IMR-90 (cell line): ENCODE measurements at regions not wholly inside any gene's neighbourhood (a gene's known extent, or its start where the extent isn't known, plus 50 kb on each side); places are given as distances from the start of the nearest gene placed in this dataset.

Experiments
- ATAC-seq: fragments of 200-7000 bp; cut with Tn5 transposase; 2 replicates; pipeline ENCODE4 v1.9.1; 2020; ENCODE audit warnings: low read depth, mild to moderate bottlenecking, moderate library complexity
- BruUV-seq: library from RNA; stranded (reverse); fragments of 400-500 nt; replicated peaks from 2 replicates; lab custom pipeline; 2021; lab: Mats Ljungman, UMichigan
- CTCF ChIA-PET: fragments of 300-600 bp; formaldehyde crosslinking; extraction: SDS; loops from one replicate; lab custom pipeline; 2021; ENCODE audit warnings: antibody characterized with exemption; lab: Yijun Ruan, JAX
- POLR2A ChIA-PET: fragments of 300-600 bp; sonication (Branson Sonifier 250); formaldehyde crosslinking; loops from one replicate; lab custom pipeline; 2022; ENCODE audit warnings: antibody characterized with exemption; ENCODE audit not compliant: unreplicated experiment; lab: Charles Lee
- DNase-seq: peaks from one replicate; pipeline ENCODE4 v3.0.0; 2013
- H2AFZ ChIP-seq: replicated peaks from 2 replicates; pipeline ENCODE3; 2013; ENCODE audit warnings: low read length, mild to moderate bottlenecking; ENCODE audit not compliant: poor library complexity
- H2AK5ac ChIP-seq: 2 replicates; pipeline ENCODE4 v1.6.1; 2013; ENCODE audit warnings: low read depth, low read length, inconsistent platforms
- H2AK9ac ChIP-seq: replicated peaks from 2 replicates; pipeline ENCODE3; 2013; ENCODE audit warnings: mild to moderate bottlenecking, low read depth, low read length, moderate library complexity; ENCODE audit not compliant: poor library complexity
- H2BK120ac ChIP-seq: 2 replicates; pipeline ENCODE4 v1.6.1; 2013; ENCODE audit warnings: low read depth, low read length, inconsistent platforms
- H2BK15ac ChIP-seq: 3 replicates; pipeline ENCODE4 v1.6.1; 2013; ENCODE audit warnings: low read depth, low read length, inconsistent platforms
- H2BK20ac ChIP-seq: 2 replicates; pipeline ENCODE4 v1.6.1; 2013; ENCODE audit warnings: low read depth, mild to moderate bottlenecking, inconsistent platforms, low read length, moderate library complexity
- H2BK5ac ChIP-seq: 2 replicates; pipeline ENCODE4 v1.6.1; 2013; ENCODE audit warnings: mild to moderate bottlenecking, low read depth, low read length, inconsistent platforms; ENCODE audit not compliant: poor library complexity, severe bottlenecking
- H3K14ac ChIP-seq: replicated peaks from 2 replicates; pipeline ENCODE4 v1.6.1; 2013; ENCODE audit warnings: low read depth, low read length, inconsistent platforms
- H3K18ac ChIP-seq: 2 replicates; pipeline ENCODE4 v1.6.1; 2013; ENCODE audit warnings: low read depth, low read length, control low read depth
- H3K23ac ChIP-seq: 2 replicates; pipeline ENCODE4 v1.6.1; 2013; ENCODE audit warnings: low read depth, low read length, inconsistent platforms
- H3K27ac ChIP-seq: 2 replicates; pipeline ENCODE4 v1.5.1; 2013; ENCODE audit warnings: mild to moderate bottlenecking, control low read depth, low read length; ENCODE audit not compliant: insufficient read depth
- H3K27me3 ChIP-seq: 2 replicates; pipeline ENCODE4 v1.6.1; 2013; ENCODE audit warnings: low read length; ENCODE audit not compliant: control insufficient read depth, insufficient read depth
- H3K36me3 ChIP-seq: 2 replicates; pipeline ENCODE4 v1.6.1; 2013; ENCODE audit warnings: low read length, mixed read lengths; ENCODE audit not compliant: control insufficient read depth, insufficient read depth
- H3K4ac ChIP-seq: 2 replicates; pipeline ENCODE4 v1.6.1; 2013; ENCODE audit warnings: low read depth, low read length, inconsistent platforms
- H3K4me1 ChIP-seq: 2 replicates; pipeline ENCODE4 v1.6.1; 2013; ENCODE audit warnings: low read length, mixed read lengths; ENCODE audit not compliant: control insufficient read depth, insufficient read depth
- H3K4me2 ChIP-seq: 2 replicates; pipeline ENCODE4 v1.6.1; 2013; ENCODE audit warnings: low read depth, mild to moderate bottlenecking, control low read depth, low read length, moderate library complexity
- H3K4me3 ChIP-seq: 2 replicates; pipeline ENCODE4 v1.5.1; 2013; ENCODE audit warnings: low read depth, mild to moderate bottlenecking, control low read depth, low read length, moderate library complexity; ENCODE audit not compliant: insufficient read depth
- H3K56ac ChIP-seq: 2 replicates; pipeline ENCODE4 v1.6.1; 2013; ENCODE audit warnings: low read length, inconsistent platforms; ENCODE audit not compliant: insufficient read depth; ENCODE audit errors: extremely low read depth
- H3K79me1 ChIP-seq, 2 experiments: 2 replicates each; pipeline ENCODE4 v1.6.1; 2013; ENCODE audit warnings: low read length in 2 of 2, inconsistent platforms in 1 of 2, low read depth in 1 of 2
- H3K9ac ChIP-seq: 2 replicates; pipeline ENCODE4 v1.6.1; 2013; ENCODE audit warnings: low read depth, low read length, control low read depth
- H3K9me1 ChIP-seq: 2 replicates; pipeline ENCODE4 v1.6.1; 2013; ENCODE audit warnings: low read length, inconsistent platforms; ENCODE audit not compliant: insufficient read depth
- H3K9me3 ChIP-seq: 2 replicates; pipeline ENCODE4 v1.6.1; 2013; ENCODE audit warnings: low read length; ENCODE audit not compliant: control insufficient read depth, insufficient read depth
- H4K20me1 ChIP-seq: 2 replicates; pipeline ENCODE4 v1.6.1; 2013; ENCODE audit warnings: low read length, inconsistent platforms; ENCODE audit not compliant: insufficient read depth
- H4K5ac ChIP-seq: 2 replicates; pipeline ENCODE4 v1.6.1; 2013; ENCODE audit warnings: mild to moderate bottlenecking, low read depth, low read length, control low read depth
- H4K8ac ChIP-seq, 2 experiments: 2 replicates each; pipeline ENCODE4 v1.6.1; 2013; ENCODE audit warnings: low read depth in 2 of 2, low read length in 2 of 2, control low read depth in 1 of 2, inconsistent platforms in 1 of 2
- H4K91ac ChIP-seq: 2 replicates; pipeline ENCODE4 v1.6.1; 2013; ENCODE audit warnings: low read depth, low read length, inconsistent platforms; ENCODE audit not compliant: insufficient read depth
- BHLHE40 ChIP-seq: fragments of 150-350 bp; IDR thresholded peaks from 2 replicates; pipeline ENCODE4 v1.6.1; 2016; ENCODE audit warnings: mild to moderate bottlenecking, low read depth, low read length
- CHD1 ChIP-seq: IDR thresholded peaks from 2 replicates; pipeline ENCODE4 v1.6.1; 2012; ENCODE audit warnings: low read depth, low read length, improper control_type of control experiment
- FOS ChIP-seq: fragments of 150-350 bp; IDR thresholded peaks from 2 replicates; pipeline ENCODE4 v1.6.1; 2016; ENCODE audit warnings: low read depth, low read length
- MAZ ChIP-seq: IDR thresholded peaks from 2 replicates; pipeline ENCODE4 v1.6.1; 2012; ENCODE audit warnings: low read depth, mild to moderate bottlenecking, low read length, improper control_type of control experiment, moderate library complexity, borderline replicate concordance
- MXI1 ChIP-seq: IDR thresholded peaks from 2 replicates; pipeline ENCODE4 v1.6.1; 2012; ENCODE audit warnings: low read depth, mild to moderate bottlenecking, low read length, moderate library complexity, borderline replicate concordance
- RFX5 ChIP-seq: IDR thresholded peaks from 2 replicates; pipeline ENCODE4 v1.8.0; 2012; ENCODE audit warnings: low read depth, mild to moderate bottlenecking, low read length, moderate library complexity
- SMC3 ChIP-seq: fragments of 150-350 bp; IDR thresholded peaks from 2 replicates; pipeline ENCODE4 v1.6.1; 2016; ENCODE audit warnings: low read depth, mild to moderate bottlenecking, antibody characterized with exemption, low read length, moderate library complexity
- WGBS, 2 experiments: methylation state at CpG; one replicate each; pipeline versions ENCODE4 v1.1.5 to v1.1.7; 2013; ENCODE audit warnings: missing lambda C conversion rate in 2 of 2; ENCODE audit not compliant: insufficient read length in 1 of 2; ENCODE audit errors: extremely low coverage in 2 of 2; 5-methylcytosine and 5-hydroxymethylcytosine counted together
- dilution Hi-C: fragments of 300-500 bp; cut with HindIII; formaldehyde crosslinking; loops from one replicate; pipeline ENCODE4 v1.14.3; 2018; ENCODE audit warnings: low sequenced_read_pairs; ENCODE audit not compliant: unreplicated experiment
- in situ Hi-C: fragments of 300-500 bp; cut with MboI; formaldehyde crosslinking; loops from 3 replicates; pipeline ENCODE4 v1.14.3; 2019; ENCODE audit warnings: low sequenced_read_pairs, inconsistent platforms, mixed read lengths
- intact Hi-C: fragments of 100-400 bp; cut with micrococcal nuclease; formaldehyde crosslinking; loops from 2 replicates; pipeline ENCODE4 v1.10.0; 2022
- TF ChIP-seq, protein P1 (sequence below): fragments of 150-350 bp; IDR thresholded peaks from 2 replicates; pipeline ENCODE4 v1.6.1; 2017; ENCODE audit warnings: mild to moderate bottlenecking, antibody characterized with exemption, low read length, low read depth

DNA sequence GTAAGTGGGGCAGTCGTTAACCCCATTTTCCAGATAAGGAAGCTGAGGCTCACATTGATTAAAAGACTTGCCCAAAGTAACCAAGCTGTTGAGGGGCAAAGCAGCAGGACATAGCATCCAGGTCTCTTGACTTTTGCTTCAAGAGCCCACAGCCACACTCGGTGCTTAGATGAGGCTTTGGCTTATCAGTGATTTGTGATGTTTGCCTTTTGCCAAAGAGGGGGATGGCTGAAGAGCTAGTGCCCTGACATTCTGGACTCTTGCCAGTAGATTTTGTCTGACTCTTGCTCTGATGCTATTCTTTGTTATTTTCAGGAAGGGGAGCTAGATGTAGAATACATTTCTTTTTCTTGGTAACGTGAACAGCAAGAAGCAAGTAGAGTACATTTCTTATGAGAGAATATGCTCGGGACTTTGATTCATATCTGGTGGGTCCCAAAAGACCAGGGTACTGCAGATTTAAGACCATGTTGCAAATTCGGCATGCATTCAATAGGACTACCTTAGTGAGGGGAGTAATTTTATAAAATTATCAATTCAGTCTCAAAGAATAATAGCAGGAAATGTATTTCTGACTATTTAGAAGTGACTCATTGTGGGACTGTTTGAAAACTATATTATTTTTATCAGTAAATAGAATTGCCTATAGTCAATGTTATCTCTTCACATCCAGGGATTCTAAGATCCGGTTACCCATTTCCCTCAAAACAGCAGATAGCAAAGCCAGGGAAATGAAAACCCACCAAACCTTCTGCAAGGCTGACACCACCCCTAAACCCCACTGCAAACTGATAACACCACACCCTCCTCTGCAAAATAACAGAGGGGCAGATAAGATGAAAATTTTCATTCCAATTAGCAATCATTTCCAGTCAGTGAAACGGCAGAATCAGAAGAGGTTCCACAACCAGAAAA lies 180.0 kb upstream of the BMPER start:
- no peak overlapping the region for H2BK120ac ChIP-seq
- no peak overlapping the region for H3K14ac ChIP-seq
- BruUV-seq, result no TSS peak
- no peak overlapping the region for H2AK5ac ChIP-seq
- TF ChIP-seq MXI1 (no peak), CHD1 (no peak), FOS (no peak), MAZ (no peak), SMC3 (no peak), BHLHE40 (no peak), RFX5 (no peak)
- TF ChIP-seq, protein P1, sequence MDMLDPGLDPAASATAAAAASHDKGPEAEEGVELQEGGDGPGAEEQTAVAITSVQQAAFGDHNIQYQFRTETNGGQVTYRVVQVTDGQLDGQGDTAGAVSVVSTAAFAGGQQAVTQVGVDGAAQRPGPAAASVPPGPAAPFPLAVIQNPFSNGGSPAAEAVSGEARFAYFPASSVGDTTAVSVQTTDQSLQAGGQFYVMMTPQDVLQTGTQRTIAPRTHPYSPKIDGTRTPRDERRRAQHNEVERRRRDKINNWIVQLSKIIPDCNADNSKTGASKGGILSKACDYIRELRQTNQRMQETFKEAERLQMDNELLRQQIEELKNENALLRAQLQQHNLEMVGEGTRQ, result no peak
- POLR2A ChIA-PET, result no interaction called here
- DNase-seq (no peak), ATAC-seq (no peak)
- intact Hi-C loops (no loop called here), dilution Hi-C loops (no loop called here), in situ Hi-C loops (no loop called here)
- no peak overlapping the region for H3K4ac ChIP-seq
- no peak overlapping the region for H4K8ac ChIP-seq
- H3K9ac ChIP-seq, result no peak overlapping the region
- H3K23ac ChIP-seq, result no peak overlapping the region
- no peak overlapping the region for H2BK15ac ChIP-seq
- no peak overlapping the region for H2AK9ac ChIP-seq
- H4K91ac ChIP-seq, result no peak overlapping the region
- no peak overlapping the region for H2BK5ac ChIP-seq
- WGBS, 2 experiments, result 40% methylated on average over 1 of the region's 7 CpGs; no CpG with 5 or more reads in 1 of the 2 experiments
- no peak overlapping the region for H3K27ac ChIP-seq
- no peak overlapping the region for H3K4me3 ChIP-seq
- no peak overlapping the region for H4K5ac ChIP-seq
- no peaks in the 10 kb centered on the region for H3K9me3 ChIP-seq
- peaks cover 5% of the 10 kb centered on the region; the same call in 1 of the 2 replicates for H3K27me3 ChIP-seq
- no peak overlapping the region for H2AFZ ChIP-seq
- H3K56ac ChIP-seq, result no peak overlapping the region
- H3K18ac ChIP-seq, result no peak overlapping the region
- no peak overlapping the region for H2BK20ac ChIP-seq
- peaks cover 11% of the 10 kb centered on the region for H3K4me1 ChIP-seq
- H3K36me3 ChIP-seq, result no peaks in the 10 kb centered on the region
- no peaks in the 10 kb centered on the region for H4K20me1 ChIP-seq
- no peak overlapping the region for H3K4me2 ChIP-seq
- peaks cover 2% of the 10 kb centered on the region; the same call in 1 of the 2 replicates for H3K9me1 ChIP-seq
- CTCF ChIA-PET, result no interaction called here
- H3K79me1 ChIP-seq, result no peaks in the 10 kb centered on the region
